GM12878 (cell line): ENCODE measurements at regions not wholly inside any gene's neighbourhood (a gene's known extent, or its start where the extent isn't known, plus 50 kb on each side); places are given as distances from the start of the nearest gene placed in this dataset.

Experiments
- ATAC-seq: fragments of 200-7000 bp; cut with Tn5 transposase; 3 replicates; pipeline ENCODE4 v1.9.1; 2020; ENCODE audit warnings: mild to moderate bottlenecking, moderate library complexity
- BruUV-seq: library from RNA; stranded (reverse); fragments of 400-500 nt; replicated peaks from 2 replicates; lab custom pipeline; 2021; lab: Mats Ljungman, UMichigan
- CTCF ChIA-PET: fragments of 300-600 bp; sonication (Branson Sonifier 250); formaldehyde crosslinking; extraction: SDS; loops from one replicate; lab custom pipeline; 2021; ENCODE audit warnings: inconsistent platforms; lab: Yijun Ruan, JAX
- POLR2A ChIA-PET: fragments of 350-600 bp; formaldehyde crosslinking; extraction: SDS; loops from one replicate; lab custom pipeline; 2021; ENCODE audit warnings: inconsistent platforms; lab: Charles Lee
- RAD21 ChIA-PET: fragments of 300-600 bp; sonication (Branson Sonifier 250); formaldehyde crosslinking; loops from one replicate; lab custom pipeline; 2023; ENCODE audit warnings: antibody characterized with exemption; ENCODE audit not compliant: unreplicated experiment; lab: Charles Lee
- SMC1A ChIA-PET: fragments of 300-600 bp; sonication (Branson Sonifier 250); formaldehyde crosslinking; loops from one replicate; lab custom pipeline; 2023; ENCODE audit not compliant: unreplicated experiment, uncharacterized antibody; lab: Charles Lee
- DNase-seq: peaks from one replicate; pipeline ENCODE4 v3.0.0-alpha.2; 2011; ENCODE audit warnings: low read depth, low spot score
- FAIRE-seq: peaks from 3 replicates; lab custom pipeline; 2011; peaks lifted over from hg19 to GRCh38; lab: Jason Lieb, UNC
- H2AFZ ChIP-seq: 2 replicates; pipeline ENCODE4 v1.6.0; 2011; ENCODE audit warnings: low read depth, low read length, control low read depth; ENCODE audit not compliant: control insufficient read depth
- H3K27ac ChIP-seq: 2 replicates; pipeline ENCODE4 v1.5.1; 2011; ENCODE audit warnings: control low read depth; ENCODE audit not compliant: control insufficient read depth, insufficient read depth
- H3K27me3 ChIP-seq, 2 experiments: replicated peaks in 1 of 2; 2 replicates each; pipeline versions ENCODE4 v1.6.0 to v1.6.1; 2011; ENCODE audit warnings: low read length in 1 of 2; ENCODE audit not compliant: control insufficient read depth in 2 of 2, insufficient read depth in 2 of 2
- H3K36me3 ChIP-seq, 2 experiments: 2 replicates each; pipeline ENCODE4 v1.5.1; 2011; ENCODE audit warnings: low read length in 1 of 2; ENCODE audit not compliant: control insufficient read depth in 2 of 2, insufficient read depth in 2 of 2
- H3K4me1 ChIP-seq: 2 replicates; pipeline ENCODE4 v1.6.1; 2011; ENCODE audit warnings: mild to moderate bottlenecking, low read length, moderate library complexity, mixed read lengths; ENCODE audit not compliant: control insufficient read depth, insufficient read depth
- H3K4me2 ChIP-seq: 2 replicates; pipeline ENCODE4 v1.6.0; 2011; ENCODE audit warnings: control low read depth; ENCODE audit not compliant: control insufficient read depth, insufficient read depth
- H3K4me3 ChIP-seq: fragments of 200-600 bp; sonication (generic); 2 replicates; pipeline ENCODE4 v1.5.1; 2016
- H3K79me2 ChIP-seq: 2 replicates; pipeline ENCODE4 v1.6.0; 2011; ENCODE audit warnings: low read length; ENCODE audit not compliant: control insufficient read depth, insufficient read depth
- H3K9ac ChIP-seq: 2 replicates; pipeline ENCODE4 v1.8.0; 2011; ENCODE audit warnings: low read length, control low read depth, mixed read lengths; ENCODE audit not compliant: control insufficient read depth, insufficient read depth
- H3K9me3 ChIP-seq: replicated peaks from 3 replicates; pipeline ENCODE4 v1.5.1; 2011; ENCODE audit warnings: mild to moderate bottlenecking, low read length; ENCODE audit not compliant: control insufficient read depth, insufficient read depth
- H4K20me1 ChIP-seq: 2 replicates; pipeline ENCODE4 v1.6.0; 2011; ENCODE audit not compliant: control insufficient read depth, insufficient read depth
- BRCA1 ChIP-seq: IDR thresholded peaks from 2 replicates; pipeline ENCODE4 v1.6.1; 2011; ENCODE audit warnings: low read depth, low read length, improper control_type of control experiment
- EED ChIP-seq: sonication (generic); IDR thresholded peaks from 2 replicates; pipeline ENCODE4 v1.6.1; 2016; ENCODE audit warnings: antibody characterized with exemption, low read depth
- PAX5 ChIP-seq: IDR thresholded peaks from 2 replicates; pipeline ENCODE4 v1.6.1; 2011; ENCODE audit warnings: low read depth, low read length, borderline replicate concordance
- POLR2AphosphoS5 ChIP-seq: IDR thresholded peaks from 2 replicates; pipeline ENCODE4 v1.6.1; 2011; ENCODE audit warnings: mild to moderate bottlenecking, low read length, inconsistent platforms
- RFX5 ChIP-seq: IDR thresholded peaks from 2 replicates; pipeline ENCODE4 v1.6.1; 2011; ENCODE audit warnings: low read depth, low read length, improper control_type of control experiment
- ZBTB4 ChIP-seq: fragments of 450-650 bp; formaldehyde crosslinking; IDR thresholded peaks from 2 replicates; pipeline ENCODE4 v1.4.0; 2022; ENCODE audit warnings: mild to moderate bottlenecking, moderate library complexity
- ZNF24 ChIP-seq: fragments of 450-650 bp; IDR thresholded peaks from 2 replicates; pipeline ENCODE4 v1.6.1; 2017; ENCODE audit warnings: antibody characterized with exemption, mild to moderate bottlenecking
- WGBS: methylation state at CpG from one replicate; pipeline ENCODE4 v1.1.6; 2016; ENCODE audit warnings: low lambda C conversion rate; ENCODE audit not compliant: insufficient replicate concordance, insufficient coverage; ENCODE audit errors: missing lambda C conversion rate; 5-methylcytosine and 5-hydroxymethylcytosine counted together
- in situ Hi-C: fragments of 300-500 bp; cut with MboI; formaldehyde crosslinking; loops from 9 replicates; pipeline ENCODE4 v1.14.3; 2018; ENCODE audit warnings: mixed read lengths
- intact Hi-C: fragments of 100-400 bp; cut with micrococcal nuclease; formaldehyde crosslinking; loops from one replicate; pipeline ENCODE4 v1.14.2; 2022; ENCODE audit not compliant: unreplicated experiment

GRCh38 chr10:31129880-31130405 lies 98.3 kb upstream of the ZNF438 start:
- BruUV-seq = no TSS peak
- Histone ChIP-seq H3K79me2 (no peaks in the 10 kb centered on the region), H2AFZ (no peak overlapping the region), H3K27me3 (no peaks in the 10 kb centered on the region), H3K9ac (no peak overlapping the region), H4K20me1 (no peaks in the 10 kb centered on the region), H3K27ac (no peak overlapping the region), H3K4me2 (no peak overlapping the region), H3K36me3 (no peaks in the 10 kb centered on the region), H3K9me3 (no peaks in the 10 kb centered on the region), H3K4me1 (peaks cover 11% of the 10 kb centered on the region), H3K4me3 (no peak overlapping the region)
- FAIRE-seq (no peak), ATAC-seq (no peak), DNase-seq (no peak)
- WGBS = 83% methylated on average over 6 of the region's 6 CpGs
- intact Hi-C loops = loop anchor here (10.0 kb wide), 2 partner anchors 95 to 185 kb away; partner anchors contain the start of genes ZEB1 and ZNF438
- CTCF ChIA-PET = no interaction called here
- SMC1A ChIA-PET = interaction anchor here (0.5 to 1.9 kb wide), 2 partner anchors 11 to 694 kb away, joined by 3 to 4 read pairs; no protein-coding TSS in a partner anchor
- in situ Hi-C loops = no loop called here
- TF ChIP-seq POLR2AphosphoS5 (no peak), BRCA1 (no peak), ZBTB4 (no peak), RFX5 (no peak), EED (no peak), PAX5 (no peak), ZNF24 (no peak)
- RAD21 ChIA-PET = interaction anchor here (0.7 kb wide), 1 partner anchor 346 kb away, joined by 3 read pairs; no protein-coding TSS in a partner anchor
- POLR2A ChIA-PET = interaction anchor here (0.6 kb wide), 1 partner anchor 9 kb away, joined by 3 read pairs; no protein-coding TSS in a partner anchor
